MM.1S (cell line): ENCODE measurements at regions not wholly inside any gene's neighbourhood (a gene's known extent, or its start where the extent isn't known, plus 50 kb on each side); places are given as distances from the start of the nearest gene placed in this dataset.

ENCODE experiments used
- DNase-seq: peaks from one replicate; pipeline ENCODE4 v3.0.0-alpha.2; 2015
- H2AFZ ChIP-seq: fragments of 300-600 bp; sonication (generic); 2 replicates; pipeline ENCODE4 v1.6.0; 2016; ENCODE audit warnings: antibody characterized with exemption, low read length
- H3F3A ChIP-seq: fragments of 300-600 bp; sonication (generic); 2 replicates; pipeline ENCODE4 v1.6.1; 2016; ENCODE audit warnings: mild to moderate bottlenecking, antibody characterized with exemption, low read length, moderate library complexity, mixed read lengths; ENCODE audit not compliant: insufficient read depth
- H3K27ac ChIP-seq: fragments of 300-600 bp; sonication (generic); 2 replicates; pipeline ENCODE4 v1.5.1; 2016; ENCODE audit warnings: mild to moderate bottlenecking, low read length
- H3K27me3 ChIP-seq: fragments of 300-600 bp; sonication (generic); replicated peaks from 2 replicates; pipeline ENCODE4 v1.6.0; 2016; ENCODE audit warnings: low read length; ENCODE audit not compliant: insufficient read depth
- H3K36me3 ChIP-seq: fragments of 300-600 bp; sonication (generic); replicated peaks from 2 replicates; pipeline ENCODE4 v1.6.1; 2016; ENCODE audit warnings: mild to moderate bottlenecking, low read length, mixed read lengths; ENCODE audit not compliant: insufficient read depth
- H3K4me1 ChIP-seq: fragments of 300-600 bp; sonication (generic); 2 replicates; pipeline ENCODE4 v1.6.1; 2016; ENCODE audit warnings: low read length, mixed read lengths
- H3K4me2 ChIP-seq: fragments of 300-600 bp; sonication (generic); 2 replicates; pipeline ENCODE4 v1.6.0; 2016; ENCODE audit warnings: low read depth, low read length
- H3K4me3 ChIP-seq: fragments of 300-600 bp; sonication (generic); 2 replicates; pipeline ENCODE4 v1.5.1; 2016; ENCODE audit warnings: low read length, mixed read lengths
- H3K79me2 ChIP-seq: fragments of 300-600 bp; sonication (generic); 2 replicates; pipeline ENCODE4 v1.6.1; 2016; ENCODE audit warnings: mixed run types, low read length, mixed read lengths
- H3K9ac ChIP-seq: fragments of 300-600 bp; sonication (generic); 2 replicates; pipeline ENCODE4 v1.6.1; 2016; ENCODE audit warnings: low read length, mixed read lengths
- H3K9me2 ChIP-seq: fragments of 300-600 bp; sonication (generic); replicated peaks from 2 replicates; pipeline ENCODE4 v1.6.1; 2016; ENCODE audit warnings: mild to moderate bottlenecking, low read length, mixed read lengths; ENCODE audit not compliant: insufficient read depth
- H3K9me3 ChIP-seq: fragments of 300-600 bp; sonication (generic); replicated peaks from 2 replicates; pipeline ENCODE4 v1.6.1; 2016; ENCODE audit warnings: mild to moderate bottlenecking, low read length, mixed read lengths; ENCODE audit not compliant: insufficient read depth
- H4K20me1 ChIP-seq: fragments of 300-600 bp; sonication (generic); 2 replicates; pipeline ENCODE4 v1.6.1; 2016; ENCODE audit warnings: mild to moderate bottlenecking, low read length, moderate library complexity, mixed read lengths; ENCODE audit not compliant: insufficient read depth
- EZH2 ChIP-seq: fragments of 300-600 bp; sonication (generic); optimal IDR thresholded peaks from 2 replicates; pipeline ENCODE3; 2017; ENCODE audit warnings: low read depth, mild to moderate bottlenecking, antibody characterized with exemption, low read length, mixed read lengths
- EZH2phosphoT487 ChIP-seq: fragments of 300-600 bp; sonication (generic); IDR thresholded peaks from 2 replicates; pipeline ENCODE4 v1.6.1; 2018; ENCODE audit warnings: antibody characterized with exemption, low read length
- TF ChIP-seq, protein P1 (sequence below): fragments of 300-600 bp; sonication (generic); IDR thresholded peaks from 2 replicates; pipeline ENCODE4 v1.5.1; 2016; ENCODE audit warnings: antibody characterized with exemption, low read length, mixed read lengths

DNA sequence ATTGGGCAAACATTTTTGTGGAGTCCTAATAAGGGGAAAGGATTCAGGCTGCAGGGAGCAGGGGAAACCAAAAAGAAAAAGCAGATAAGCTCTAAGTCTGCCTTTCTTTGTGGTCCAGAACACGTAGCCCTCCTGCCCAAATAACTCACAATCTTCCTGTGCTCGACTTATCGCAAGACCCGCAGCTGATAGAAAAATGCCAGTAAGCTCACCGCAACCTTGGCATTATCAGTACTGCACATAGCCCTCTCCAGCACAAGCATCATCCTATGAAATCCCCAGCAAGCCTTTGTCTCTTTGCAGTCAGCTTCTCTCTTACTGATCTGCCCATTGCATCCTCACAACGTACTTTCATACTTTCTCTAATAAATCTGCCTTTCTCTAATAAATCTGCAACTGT, 202.4 kb upstream of the HNRNPA3 start:
- Histone ChIP-seq H3K27ac (no peak overlapping the region), H3K9me2 (no peaks in the 10 kb centered on the region), H3K9me3 (no peaks in the 10 kb centered on the region), H3F3A (no peaks in the 10 kb centered on the region), H3K27me3 (no peaks in the 10 kb centered on the region), H3K4me3 (no peak overlapping the region), H3K4me2 (no peak overlapping the region), H4K20me1 (no peaks in the 10 kb centered on the region), H3K4me1 (no peaks in the 10 kb centered on the region), H3K36me3 (no peaks in the 10 kb centered on the region), H2AFZ (no peak overlapping the region), H3K79me2 (no peaks in the 10 kb centered on the region), H3K9ac (no peak overlapping the region)
- TF ChIP-seq, protein P1, sequence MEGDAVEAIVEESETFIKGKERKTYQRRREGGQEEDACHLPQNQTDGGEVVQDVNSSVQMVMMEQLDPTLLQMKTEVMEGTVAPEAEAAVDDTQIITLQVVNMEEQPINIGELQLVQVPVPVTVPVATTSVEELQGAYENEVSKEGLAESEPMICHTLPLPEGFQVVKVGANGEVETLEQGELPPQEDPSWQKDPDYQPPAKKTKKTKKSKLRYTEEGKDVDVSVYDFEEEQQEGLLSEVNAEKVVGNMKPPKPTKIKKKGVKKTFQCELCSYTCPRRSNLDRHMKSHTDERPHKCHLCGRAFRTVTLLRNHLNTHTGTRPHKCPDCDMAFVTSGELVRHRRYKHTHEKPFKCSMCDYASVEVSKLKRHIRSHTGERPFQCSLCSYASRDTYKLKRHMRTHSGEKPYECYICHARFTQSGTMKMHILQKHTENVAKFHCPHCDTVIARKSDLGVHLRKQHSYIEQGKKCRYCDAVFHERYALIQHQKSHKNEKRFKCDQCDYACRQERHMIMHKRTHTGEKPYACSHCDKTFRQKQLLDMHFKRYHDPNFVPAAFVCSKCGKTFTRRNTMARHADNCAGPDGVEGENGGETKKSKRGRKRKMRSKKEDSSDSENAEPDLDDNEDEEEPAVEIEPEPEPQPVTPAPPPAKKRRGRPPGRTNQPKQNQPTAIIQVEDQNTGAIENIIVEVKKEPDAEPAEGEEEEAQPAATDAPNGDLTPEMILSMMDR: no peak
- no peak for TF ChIP-seq EZH2
- TF ChIP-seq EZH2phosphoT487: no peak
- DNase-seq: no peak

DNA sequence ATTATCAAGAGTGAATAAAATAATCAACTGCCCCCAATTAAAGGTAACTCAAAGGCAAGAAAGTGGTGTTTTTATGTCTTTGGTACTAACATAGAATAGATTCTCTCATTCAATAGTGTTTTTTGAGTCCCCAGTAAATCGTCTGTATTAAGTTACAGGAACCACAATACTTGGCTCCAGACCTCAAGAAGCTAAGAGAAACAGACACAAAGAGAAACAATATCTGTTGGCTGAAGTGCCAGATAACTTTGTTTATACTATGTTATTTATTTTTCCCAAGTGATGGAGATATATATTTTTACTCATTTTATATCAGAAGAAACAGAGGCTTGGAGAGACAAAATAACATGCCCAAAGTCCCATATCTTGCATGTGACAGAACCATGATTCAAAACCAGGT, 201.7 kb upstream of the HNRNPA3 start:
- Histone ChIP-seq H2AFZ (no peak overlapping the region), H3K36me3 (no peaks in the 10 kb centered on the region), H3K9me2 (no peaks in the 10 kb centered on the region), H3K79me2 (no peaks in the 10 kb centered on the region), H3K9me3 (no peaks in the 10 kb centered on the region), H3K27me3 (no peaks in the 10 kb centered on the region), H3K9ac (no peak overlapping the region), H4K20me1 (no peaks in the 10 kb centered on the region), H3K4me3 (no peak overlapping the region), H3F3A (no peaks in the 10 kb centered on the region), H3K4me1 (no peaks in the 10 kb centered on the region), H3K4me2 (no peak overlapping the region), H3K27ac (no peak overlapping the region)
- no peak for DNase-seq
- TF ChIP-seq, protein P1: no peak
- TF ChIP-seq EZH2: no peak

DNA sequence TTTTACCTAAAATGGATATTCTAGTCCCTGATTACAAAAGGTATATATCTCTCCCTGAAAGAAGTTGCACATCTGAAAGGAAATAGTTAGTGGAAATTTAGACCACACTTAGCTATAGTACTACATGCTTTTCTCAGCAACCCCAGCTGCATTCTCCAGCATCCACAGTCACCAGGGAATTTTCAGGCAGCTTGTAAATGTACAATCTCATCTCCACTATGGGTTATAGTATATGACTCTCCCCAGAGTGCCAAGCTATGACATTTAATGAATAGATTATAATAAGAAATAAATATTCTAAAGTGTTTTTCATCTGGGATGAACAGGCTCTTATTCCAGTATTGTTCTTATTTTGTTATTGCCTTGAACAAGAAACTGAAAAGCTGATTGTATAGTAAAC, 197.6 kb upstream of the HNRNPA3 start:
- H2AFZ ChIP-seq: no peak overlapping the region
- H4K20me1 ChIP-seq: no peaks in the 10 kb centered on the region
- H3K4me1 ChIP-seq: no peaks in the 10 kb centered on the region
- no peak overlapping the region for H3K4me2 ChIP-seq
- no peak overlapping the region for H3K27ac ChIP-seq
- H3F3A ChIP-seq: no peaks in the 10 kb centered on the region
- H3K9me3 ChIP-seq: no peaks in the 10 kb centered on the region
- no peaks in the 10 kb centered on the region for H3K36me3 ChIP-seq
- TF ChIP-seq, protein P1: no peak
- TF ChIP-seq EZH2 (no peak), EZH2phosphoT487 (no peak)
- H3K9ac ChIP-seq: no peak overlapping the region
- H3K79me2 ChIP-seq: no peaks in the 10 kb centered on the region
- DNase-seq: no peak
- H3K4me3 ChIP-seq: no peak overlapping the region
- H3K9me2 ChIP-seq: no peaks in the 10 kb centered on the region
- no peaks in the 10 kb centered on the region for H3K27me3 ChIP-seq
